ENCODE measurements at regions not wholly inside any gene's neighbourhood (a gene's known extent, or its start where the extent isn't known, plus 50 kb on each side); places are given as distances from the start of the nearest gene placed in this dataset.
A peak's percentile ranks its signal among the peaks of the same experiment; 100 is the strongest.

- no peaks in the 10 kb centered on the region; a peak in 2 of 22 replicates for H4K20me1 ChIP-seq
Observed at GRCh38 chr1:2962946-2963345, 58.3 kb upstream of the ACTRT2 start.

GRCh38 chr1:2965676-2966075 lies 55.6 kb upstream of the ACTRT2 start:
- Histone ChIP-seq H3K4me2 (no peak overlapping the region), H3K4me1 (peaks cover 0 to 22% (median 17%) of the 10 kb centered on the region in 10 experiments; a peak in 13 of 20 replicates), H4K20me1 (peaks cover 0 to 24% (median 3%) of the 10 kb centered on the region in 11 experiments; a peak in 6 of 22 replicates), H3K27me3 (peaks cover 0 to 68% (median 37%) of the 10 kb centered on the region in 11 experiments; a peak in 16 of 22 replicates), H3K27ac (no peak overlapping the region), H3K9ac (no peak overlapping the region), H3K9me3 (replicated peaks in 1 of 11) (no peaks in the 10 kb centered on the region), H3K36me3 (no peaks in the 10 kb centered on the region), H3K4me3 (no peak overlapping the region)
- TF ChIP-seq Cebpa-rat (IDR thresholded peaks at IDR 0.05) = no peak

More at GRCh38 chr1:2962946-2963345, 58.3 kb upstream of the ACTRT2 start:
- Histone ChIP-seq H3K4me3 (no peak overlapping the region), H3K36me3 (no peaks in the 10 kb centered on the region; a peak in 1 of 22 replicates), H3K4me1 (no peaks in the 10 kb centered on the region), H3K27ac (no peak overlapping the region), H3K4me2 (no peak overlapping the region), H3K9me3 (replicated peaks in 1 of 11) (peaks cover 13 to 21% (median 16%) of the 10 kb centered on the region in 11 experiments), H3K9ac (no peak overlapping the region), H3K27me3 (peaks cover 0 to 41% (median 17%) of the 10 kb centered on the region in 11 experiments; a peak in 12 of 22 replicates)
- TF ChIP-seq Cebpa-rat (IDR thresholded peaks at IDR 0.05) = no peak

DNA sequence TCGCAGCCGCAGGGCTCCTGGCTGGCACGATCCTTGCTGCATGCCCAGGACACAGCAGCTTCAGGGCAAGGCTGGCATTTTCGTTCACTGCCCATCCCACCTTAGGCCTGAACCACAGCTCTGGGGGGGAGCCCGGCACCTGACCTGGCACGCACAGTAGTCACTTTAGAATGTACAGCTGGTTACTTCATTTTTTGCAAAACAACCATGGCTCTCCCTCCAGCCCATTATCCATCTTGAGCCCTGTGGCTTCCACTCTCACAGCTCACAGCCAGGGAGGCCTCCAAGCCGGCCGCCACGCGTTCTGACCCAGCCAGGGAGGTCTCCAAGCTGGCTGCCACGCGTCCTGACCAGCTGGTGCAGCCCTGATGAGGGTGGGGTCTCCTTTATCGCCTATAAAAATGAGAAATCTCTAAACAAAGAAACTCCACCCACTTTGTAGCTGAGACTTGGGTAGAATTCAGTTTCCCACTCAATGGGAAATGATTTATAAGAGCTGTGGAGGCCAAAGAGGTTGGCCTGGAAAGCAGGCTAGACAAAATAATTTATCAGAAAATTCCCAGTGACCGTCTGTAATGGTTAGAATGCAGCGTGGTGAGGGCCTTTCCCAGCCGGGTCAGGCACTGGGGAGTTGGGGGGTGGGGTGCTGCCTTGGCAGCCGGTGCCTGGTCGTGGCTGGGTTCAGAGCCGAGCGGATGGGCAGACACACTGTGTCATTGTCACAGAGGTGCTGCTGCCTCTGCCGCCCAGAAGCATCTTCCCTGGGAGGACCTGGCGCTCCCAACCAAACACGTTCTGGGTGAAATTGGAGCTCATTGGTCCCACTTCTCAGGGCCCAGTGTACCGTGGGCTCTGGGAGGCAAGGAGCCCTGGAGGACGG lies 54.6 kb upstream of the ACTRT2 start:
- Histone ChIP-seq H3K9ac (no peak overlapping the region), H3K27me3 (peaks cover 0 to 69% (median 37%) of the 10 kb centered on the region in 11 experiments; a peak in 16 of 22 replicates), H3K4me1 (peaks cover 0 to 24% (median 17%) of the 10 kb centered on the region in 10 experiments; a peak in 13 of 20 replicates), H4K20me1 (peaks cover 0 to 25% (median 3%) of the 10 kb centered on the region in 11 experiments; a peak in 7 of 22 replicates), H3K36me3 (no peaks in the 10 kb centered on the region), H3K9me3 (replicated peaks in 1 of 11) (no peaks in the 10 kb centered on the region), H3K27ac (no peak overlapping the region), H3K4me3 (no peak overlapping the region), H3K4me2 (no peak overlapping the region)
- no peak for TF ChIP-seq Cebpa-rat (IDR thresholded peaks at IDR 0.05)

DNA sequence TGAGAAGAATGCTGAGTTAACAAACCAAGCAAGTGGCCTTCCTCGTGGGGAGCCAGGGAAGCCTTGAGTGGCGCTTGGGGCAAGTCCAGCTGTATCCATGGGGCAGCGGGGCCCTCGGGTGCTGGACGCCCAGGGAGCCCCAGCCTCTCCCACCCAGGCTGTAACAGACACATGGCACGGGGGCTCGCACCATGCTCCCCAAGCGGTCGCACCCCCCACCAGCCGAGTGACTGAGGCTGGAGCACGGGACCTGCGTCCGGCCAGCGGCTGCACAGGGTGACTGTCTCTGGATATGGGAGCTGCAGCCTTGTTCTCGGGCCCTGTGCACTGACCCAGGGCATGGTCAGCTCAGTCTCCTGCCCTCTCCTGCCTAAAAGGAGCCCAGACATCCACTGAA lies 53.9 kb upstream of the ACTRT2 start:
- H3K36me3 ChIP-seq = no peaks in the 10 kb centered on the region
- no peak for TF ChIP-seq Cebpa-rat (IDR thresholded peaks at IDR 0.05)
- no peak overlapping the region for H3K4me2 ChIP-seq
- peaks cover 0 to 24% (median 17%) of the 10 kb centered on the region in 10 experiments; a peak in 13 of 20 replicates for H3K4me1 ChIP-seq
- no peaks in the 10 kb centered on the region for H3K9me3 ChIP-seq (replicated peaks in 1 of 11)
- H3K27ac ChIP-seq = no peak overlapping the region
- peaks cover 0 to 74% (median 39%) of the 10 kb centered on the region in 11 experiments; a peak in 16 of 22 replicates for H3K27me3 ChIP-seq
- H3K4me3 ChIP-seq = no peak overlapping the region
- peaks cover 0 to 25% (median 3%) of the 10 kb centered on the region in 11 experiments; a peak in 7 of 22 replicates for H4K20me1 ChIP-seq
- H3K9ac ChIP-seq = no peak overlapping the region

DNA sequence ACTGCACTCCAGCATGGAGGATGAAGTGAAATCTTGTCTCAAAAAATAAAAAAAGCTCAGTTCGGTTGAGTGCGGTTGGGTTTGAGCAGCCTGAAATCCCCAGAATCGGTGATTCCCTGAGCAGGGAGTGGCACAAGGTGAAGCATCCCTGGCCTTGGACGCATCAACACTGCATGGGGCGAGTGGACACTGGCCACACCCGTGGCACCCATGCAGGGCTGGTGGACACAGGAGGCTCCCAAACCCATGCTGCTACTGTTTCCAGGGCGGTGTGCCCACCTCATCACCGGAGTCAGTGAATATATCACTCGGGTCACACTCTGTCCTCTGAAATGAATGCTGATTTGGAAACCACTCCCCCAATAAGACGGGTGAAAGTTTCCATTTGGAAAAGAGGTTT lies 53.4 kb upstream of the ACTRT2 start:
- no peak overlapping the region for H3K27ac ChIP-seq
- peaks cover 3 to 75% (median 44%) of the 10 kb centered on the region in 11 experiments; a peak in 18 of 22 replicates for H3K27me3 ChIP-seq

GRCh38 chr1:2968471-2968881 lies 52.8 kb upstream of the ACTRT2 start:
- peaks cover 9 to 75% (median 44%) of the 10 kb centered on the region in 11 experiments; a peak in 20 of 22 replicates for H3K27me3 ChIP-seq
- H3K27ac ChIP-seq = no peak overlapping the region
- H3K4me2 ChIP-seq = peak overlapping the region in 4 of 11 experiments; percentile 30 to 63 (median 54); a peak in 4 of 22 replicates
- no peak overlapping the region; a peak in 1 of 22 replicates for H3K9ac ChIP-seq
- no peak for TF ChIP-seq Cebpa-rat (IDR thresholded peaks at IDR 0.05)
- no peaks in the 10 kb centered on the region for H3K9me3 ChIP-seq (replicated peaks in 1 of 11)
- H3K4me1 ChIP-seq = peaks cover under 1 to 29% (median 19%) of the 10 kb centered on the region in 10 experiments; a peak in 17 of 20 replicates
- peaks cover 0 to 32% (median 4%) of the 10 kb centered on the region in 11 experiments; a peak in 10 of 22 replicates for H4K20me1 ChIP-seq
- H3K4me3 ChIP-seq = no peak overlapping the region
- no peaks in the 10 kb centered on the region for H3K36me3 ChIP-seq

More for the DNA sequence above, 53.4 kb upstream of the ACTRT2 start:
- Histone ChIP-seq H3K4me3 (no peak overlapping the region), H3K36me3 (no peaks in the 10 kb centered on the region), H3K4me1 (peaks cover 0 to 25% (median 17%) of the 10 kb centered on the region in 10 experiments; a peak in 13 of 20 replicates), H3K4me2 (no peak overlapping the region), H3K9me3 (replicated peaks in 1 of 11) (no peaks in the 10 kb centered on the region), H3K9ac (no peak overlapping the region), H4K20me1 (peaks cover 0 to 27% (median 3%) of the 10 kb centered on the region in 11 experiments; a peak in 9 of 22 replicates)
- no peak for TF ChIP-seq Cebpa-rat (IDR thresholded peaks at IDR 0.05)

- Histone ChIP-seq H3K9me3 (replicated peaks in 1 of 11) (no peaks in the 10 kb centered on the region), H3K27me3 (peaks cover 16 to 75% (median 44%) of the 10 kb centered on the region in 11 experiments; a peak in 20 of 22 replicates), H3K4me2 (peak overlapping the region in 8 of 11 experiments; percentile 30 to 68 (median 54); a peak in 13 of 22 replicates), H3K4me1 (peaks cover 6 to 37% (median 26%) of the 10 kb centered on the region in 10 experiments; a peak in 18 of 20 replicates), H3K9ac (peak overlapping the region in 2 of 11 experiments; percentile 10 to 33; a peak in 1 of 22 replicates), H4K20me1 (peaks cover 0 to 38% (median 9%) of the 10 kb centered on the region in 11 experiments; a peak in 11 of 22 replicates), H3K4me3 (no peak overlapping the region), H3K36me3 (no peaks in the 10 kb centered on the region), H3K27ac (no peak overlapping the region)
- no peak for TF ChIP-seq Cebpa-rat (IDR thresholded peaks at IDR 0.05)
Observed at GRCh38 chr1:2969011-2969844, 52.0 kb upstream of the ACTRT2 start.

DNA sequence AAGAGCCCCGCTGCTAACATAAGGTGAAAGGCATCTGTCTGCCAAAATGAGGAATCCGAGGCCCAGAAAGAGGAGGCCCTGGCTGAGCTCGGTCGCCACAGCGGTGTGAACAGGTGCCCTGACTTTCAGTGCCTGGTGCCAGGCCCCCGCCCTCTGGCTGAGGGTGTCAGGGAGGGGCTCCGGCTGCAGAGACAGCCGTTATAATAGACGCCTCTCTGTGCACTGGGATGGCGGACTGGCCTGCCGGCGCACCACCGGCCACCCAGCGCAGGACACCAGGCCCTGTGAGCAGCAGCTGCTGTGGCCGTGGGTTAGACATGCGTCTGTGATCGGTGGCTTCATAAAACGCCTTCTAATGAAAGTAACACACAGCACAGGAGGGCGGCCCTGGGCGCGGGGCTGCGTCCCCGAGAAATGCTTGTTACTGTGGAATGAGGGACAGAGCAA lies 51.4 kb upstream of the ACTRT2 start:
- Histone ChIP-seq H3K9ac (0 out of 22 replicates have a peak overlapping the region, but pooled peaks of 1 of the 11 experiments have one; percentile 33), H3K9me3 (replicated peaks in 1 of 11) (no peaks in the 10 kb centered on the region)
- TF ChIP-seq Cebpa-rat (IDR thresholded peaks at IDR 0.05) = no peak

More for the DNA sequence above, 51.4 kb upstream of the ACTRT2 start:
- H3K4me3 ChIP-seq = no peak overlapping the region
- peak overlapping the region in 8 of 11 experiments; percentile 30 to 68 (median 54); a peak in 14 of 22 replicates for H3K4me2 ChIP-seq
- peaks cover 0 to 43% (median 9%) of the 10 kb centered on the region in 11 experiments; a peak in 11 of 22 replicates for H4K20me1 ChIP-seq
- no peak overlapping the region for H3K27ac ChIP-seq
- peaks cover 6 to 38% (median 27%) of the 10 kb centered on the region in 10 experiments; a peak in 18 of 20 replicates for H3K4me1 ChIP-seq
- H3K36me3 ChIP-seq = no peaks in the 10 kb centered on the region
- H3K27me3 ChIP-seq = peaks cover 17 to 81% (median 48%) of the 10 kb centered on the region in 11 experiments; a peak in 20 of 22 replicates

All from BLaER1 treated with 17β-estradiol and CSF1 and Interleukin-3, amounts not matched to agents 10 nM and 100 nM (cell line).